Mucosa of descending colon (tissue), 3 donors: ENCODE measurements at regions not wholly inside any gene's neighbourhood (a gene's known extent, or its start where the extent isn't known, plus 50 kb on each side); places are given as distances from the start of the nearest gene placed in this dataset.
"Not testable (repeated sequence)": the region's sequence is repeated elsewhere in the genome, so short reads cannot be mapped to it uniquely, and the experiment has no call there.

Experiments used
- ATAC-seq: fragments of 200-7000 bp; cut with Tn5 transposase; one replicate; pipeline ENCODE4 v1.9.1; 2020; ENCODE audit warnings: mild to moderate bottlenecking, moderate library complexity
- DNase-seq, 3 donors: peaks; one replicate each; pipeline ENCODE4 v3.0.0-alpha.2; 2020
- H3K36me3 ChIP-seq: fragments of 200-600 bp; one replicate; pipeline ENCODE4 v1.8.0; 2021; ENCODE audit warnings: low read depth, mild to moderate bottlenecking
- H3K4me1 ChIP-seq: fragments of 200-600 bp; one replicate; pipeline ENCODE4 v1.8.0; 2021; ENCODE audit warnings: low read depth, mild to moderate bottlenecking
- H3K4me3 ChIP-seq: fragments of 200-600 bp; one replicate; pipeline ENCODE4 v1.8.0; 2021; ENCODE audit warnings: mild to moderate bottlenecking
- H3K9me3 ChIP-seq: fragments of 200-600 bp; one replicate; pipeline ENCODE4 v1.8.0; 2021; ENCODE audit warnings: mild to moderate bottlenecking
- CTCF ChIP-seq: fragments of 200-600 bp; IDR thresholded peaks from one replicate; pipeline ENCODE4 v1.8.0; 2022; ENCODE audit warnings: antibody characterized with exemption, mild to moderate bottlenecking
- intact Hi-C, 2 donors: fragments of 100-400 bp; cut with DNase I in 1 of 2; cut with micrococcal nuclease in 1 of 2; formaldehyde crosslinking; loops; one replicate each; pipeline versions ENCODE4 v1.11.0 to v1.11.1; 2022; cut with DNase I, micrococcal nuclease
- donor health status: DM: no; HTN: no; CAD: no; lungs with moderate emphysema.
- donor health status: DM: no; HTN: no; CAD: no.
- donor health status: DM: no; HTN: yes; CAD: no.

- no peak overlapping the region for H3K4me3 ChIP-seq
- no peaks in the 10 kb centered on the region for H3K9me3 ChIP-seq
- TF ChIP-seq CTCF: no peak
- DNase-seq (no peak), ATAC-seq (no peak)
- no peaks in the 10 kb centered on the region for H3K36me3 ChIP-seq
- intact Hi-C loops: no loop called here
- no peaks in the 10 kb centered on the region for H3K4me1 ChIP-seq
Observed at GRCh38 chr5:15103864-15104263, 232.3 kb upstream of the ANKH start.

- intact Hi-C loops: no loop called here
- no peaks in the 10 kb centered on the region for H3K9me3 ChIP-seq
- no peaks in the 10 kb centered on the region for H3K4me1 ChIP-seq
- ATAC-seq (no peak), DNase-seq (no peak)
- no peaks in the 10 kb centered on the region for H3K36me3 ChIP-seq
- H3K4me3 ChIP-seq: no peak overlapping the region
- TF ChIP-seq CTCF: no peak
Observed at GRCh38 chr5:15103130-15103529, 231.6 kb upstream of the ANKH start.

- no peak for TF ChIP-seq CTCF
- no peak for ATAC-seq
- DNase-seq: no peak
- Histone ChIP-seq H3K36me3 (no peaks in the 10 kb centered on the region), H3K4me3 (no peak overlapping the region), H3K9me3 (no peaks in the 10 kb centered on the region), H3K4me1 (no peaks in the 10 kb centered on the region)
- intact Hi-C loops: no loop called here
Observed at GRCh38 chr5:15097552-15097951, 226.0 kb upstream of the ANKH start.

GRCh38 chr5:15096686-15097085 is 225.1 kb upstream of the ANKH start:
- intact Hi-C loops, H3K9me3 ChIP-seq, H3K4me3 ChIP-seq, H3K4me1 ChIP-seq, ATAC-seq, H3K36me3 ChIP-seq, DNase-seq: not testable (repeated sequence)

GRCh38 chr5:15092801-15093200 is 221.2 kb upstream of the ANKH start:
- DNase-seq (no peak), ATAC-seq (no peak)
- no peaks in the 10 kb centered on the region for H3K9me3 ChIP-seq
- intact Hi-C loops: no loop called here
- H3K4me1 ChIP-seq: no peaks in the 10 kb centered on the region
- H3K4me3 ChIP-seq: no peak overlapping the region
- H3K36me3 ChIP-seq: no peaks in the 10 kb centered on the region
- no peak for TF ChIP-seq CTCF

- no peak for TF ChIP-seq CTCF
- Histone ChIP-seq H3K4me3 (no peak overlapping the region), H3K36me3 (no peaks in the 10 kb centered on the region), H3K9me3 (no peaks in the 10 kb centered on the region), H3K4me1 (no peaks in the 10 kb centered on the region)
- DNase-seq: no peak
- ATAC-seq: no peak
- intact Hi-C loops: no loop called here
Observed at GRCh38 chr5:15085671-15086070, 214.1 kb upstream of the ANKH start.
